K562 (cell line): ENCODE measurements at regions not wholly inside any gene's neighbourhood (a gene's known extent, or its start where the extent isn't known, plus 50 kb on each side); places are given as distances from the start of the nearest gene placed in this dataset.

Experiments used
- ATAC-seq: fragments of 200-7000 bp; cut with Tn5 transposase; 3 replicates; pipeline ENCODE4 v1.9.1; 2020; ENCODE audit warnings: moderate library complexity
- BruUV-seq: library from RNA; stranded (reverse); fragments of 400-500 nt; replicated peaks from 2 replicates; lab custom pipeline; 2021; lab: Mats Ljungman, UMichigan
- CTCF ChIA-PET: fragments of 300-600 bp; formaldehyde crosslinking; extraction: SDS; loops from one replicate; lab custom pipeline; 2021; ENCODE audit warnings: low intra/inter-chr PET ratio; lab: Yijun Ruan, JAX
- POLR2A ChIA-PET: fragments of 300-600, 350-650 bp; sonication (Branson Sonifier 250); formaldehyde crosslinking; extraction: SDS; loops from one replicate; lab custom pipeline; 2021; ENCODE audit warnings: antibody characterized with exemption, inconsistent platforms; lab: Yijun Ruan, JAX
- DNase-seq, 4 experiments: peaks; one replicate each; pipeline versions ENCODE4 v3.0.0 to v3.0.0-alpha.2; 2011 to 2018; ENCODE audit warnings: low spot score in 3 of 4, mixed read lengths in 3 of 4; ENCODE audit errors: extremely low read depth in 1 of 4
- FAIRE-seq: peaks from 2 replicates; lab custom pipeline; 2011; peaks lifted over from hg19 to GRCh38; lab: Jason Lieb, UNC
- H2AFZ ChIP-seq: 2 replicates; pipeline ENCODE4 v1.6.0; 2011; ENCODE audit warnings: low read depth, low read length, control low read depth, inconsistent platforms
- H3K27ac ChIP-seq: fragments of 200-600 bp; 3 replicates; pipeline ENCODE4 v1.8.0; 2011; ENCODE audit warnings: low read depth, mild to moderate bottlenecking, control low read depth, inconsistent platforms, low read length, moderate library complexity, mixed read lengths; ENCODE audit errors: extremely low read depth
- H3K27me3 ChIP-seq, 2 experiments: fragments of 300-600 bp in 1 of 2; 2 replicates in 1 of 2; 3 replicates in 1 of 2; pipeline versions ENCODE4 v1.6.0 to v1.8.0; 2011; ENCODE audit warnings: inconsistent platforms in 2 of 2, low read length in 2 of 2, mild to moderate bottlenecking in 1 of 2, mixed read lengths in 1 of 2, moderate library complexity in 1 of 2; ENCODE audit not compliant: control insufficient read depth in 2 of 2, insufficient read depth in 2 of 2
- H3K36me3 ChIP-seq: fragments of 300-600 bp; 3 replicates; pipeline ENCODE4 v1.8.0; 2011; ENCODE audit warnings: mild to moderate bottlenecking, low read length, inconsistent platforms; ENCODE audit not compliant: control insufficient read depth, insufficient read depth
- H3K4me1 ChIP-seq, 2 experiments: fragments of 200-600 bp in 1 of 2; replicated peaks in 1 of 2; 2 replicates in 1 of 2; 3 replicates in 1 of 2; pipeline versions ENCODE4 v1.5.1 to v1.8.0; 2011; ENCODE audit warnings: inconsistent platforms in 2 of 2, low read length in 2 of 2, mild to moderate bottlenecking in 1 of 2, mixed read lengths in 1 of 2, moderate library complexity in 1 of 2; ENCODE audit not compliant: control insufficient read depth in 2 of 2, insufficient read depth in 2 of 2
- H3K4me2 ChIP-seq: 2 replicates; pipeline ENCODE4 v1.6.1; 2011; ENCODE audit warnings: low read length, control low read depth, inconsistent platforms, mixed read lengths; ENCODE audit not compliant: insufficient read depth
- H3K4me3 ChIP-seq: fragments of 200-600 bp; sonication (generic), shearing (Covaris generic); 2 replicates; pipeline ENCODE4 v1.5.1; 2016; ENCODE audit warnings: control low read depth, inconsistent platforms
- H3K79me2 ChIP-seq: fragments of 200-600 bp; 3 replicates; pipeline ENCODE4 v1.8.0; 2011; ENCODE audit warnings: low read length, inconsistent platforms; ENCODE audit not compliant: control insufficient read depth, insufficient read depth
- H3K9ac ChIP-seq, 2 experiments: 2 replicates each; pipeline versions ENCODE4 v1.6.0 to v1.6.1; 2011; ENCODE audit warnings: low read depth in 2 of 2, low read length in 2 of 2, control low read depth in 1 of 2, inconsistent platforms in 1 of 2, mild to moderate bottlenecking in 1 of 2, mixed read lengths in 1 of 2; ENCODE audit not compliant: insufficient read depth in 1 of 2
- H3K9me1 ChIP-seq: one replicate; pipeline ENCODE4 v1.6.0; 2011; ENCODE audit warnings: inconsistent platforms, mild to moderate bottlenecking, low read length, moderate library complexity; ENCODE audit not compliant: control insufficient read depth, insufficient read depth
- H3K9me3 ChIP-seq: replicated peaks from 2 replicates; pipeline ENCODE4 v1.5.1; 2011; ENCODE audit warnings: low read depth, low read length, inconsistent platforms; ENCODE audit not compliant: control insufficient read depth, insufficient read depth
- H4K20me1 ChIP-seq: replicated peaks from 2 replicates; pipeline ENCODE4 v1.6.1; 2011; ENCODE audit warnings: low read length, inconsistent platforms, mixed read lengths; ENCODE audit not compliant: control insufficient read depth, insufficient read depth
- CREBBP ChIP-seq: IDR thresholded peaks from one replicate; pipeline ENCODE4 v1.6.1; 2012; ENCODE audit warnings: low read depth, mild to moderate bottlenecking, control low read depth, inconsistent platforms, low read length
- EP300 ChIP-seq: IDR thresholded peaks from 2 replicates; pipeline ENCODE4 v1.6.1; 2012; ENCODE audit warnings: low read length, improper control_type of control experiment
- HMG20B ChIP-seq: fragments of 250-450 bp; sonication (Bioruptor Pico); IDR thresholded peaks from 2 replicates; pipeline ENCODE4 v1.5.0; 2021; ENCODE audit warnings: mild to moderate bottlenecking
- HOXB6 ChIP-seq: fragments of 250-450 bp; sonication (Bioruptor Pico); IDR thresholded peaks from 2 replicates; pipeline ENCODE4 v1.5.1; 2022; ENCODE audit warnings: mild to moderate bottlenecking, borderline replicate concordance
- HSF4 ChIP-seq: fragments of 250-450 bp; sonication (Bioruptor Pico); IDR thresholded peaks from 2 replicates; pipeline ENCODE4 v2.1.2; 2022; ENCODE audit warnings: mild to moderate bottlenecking, moderate library complexity, borderline replicate concordance
- MAFK ChIP-seq: IDR thresholded peaks from 2 replicates; pipeline ENCODE4 v1.6.1; 2011; ENCODE audit warnings: low read length, improper control_type of control experiment
- NR3C1 ChIP-seq: sonication (generic); formaldehyde crosslinking; IDR thresholded peaks from 2 replicates; pipeline ENCODE4 v1.8.1; 2022; ENCODE audit warnings: missing genetic modification reagents
- POLR2H ChIP-seq: IDR thresholded peaks from 2 replicates; pipeline ENCODE4 v1.6.1; 2016; ENCODE audit warnings: missing genetic modification characterization, low read depth, mild to moderate bottlenecking, control low read depth, missing compliant biosample characterization, moderate library complexity
- RCOR1 ChIP-seq, 2 experiments: IDR thresholded peaks; 2 replicates each; pipeline ENCODE4 v1.6.1; 2012; ENCODE audit warnings: low read depth in 2 of 2, low read length in 2 of 2, borderline replicate concordance in 1 of 2, improper control_type of control experiment in 1 of 2
- TBL1XR1 ChIP-seq, 2 experiments: IDR thresholded peaks; 2 replicates each; pipeline ENCODE4 v1.6.1; 2012; ENCODE audit warnings: improper control_type of control experiment in 2 of 2, low read length in 2 of 2, mild to moderate bottlenecking in 1 of 2
- TEAD2 ChIP-seq: fragments of 450-650 bp; IDR thresholded peaks from 2 replicates; pipeline ENCODE4 v1.6.1; 2016; ENCODE audit warnings: missing genetic modification characterization, control low read depth, missing compliant biosample characterization
- ZNF174 ChIP-seq: fragments of 250-450 bp; sonication (Bioruptor Pico); IDR thresholded peaks from 2 replicates; pipeline ENCODE4 v1.4.0; 2020; ENCODE audit warnings: mild to moderate bottlenecking
- ZNF778 ChIP-seq: fragments of 450-650 bp; formaldehyde crosslinking; IDR thresholded peaks from 2 replicates; pipeline ENCODE4 v1.4.0; 2020; ENCODE audit warnings: mild to moderate bottlenecking, moderate library complexity
- WGBS: fragments of 100-300 bp; shearing (Covaris generic); methylation state at CpG from one replicate; pipeline ENCODE4 v1.1.6; 2016; ENCODE audit warnings: low coverage, mixed read lengths; ENCODE audit not compliant: insufficient coverage; ENCODE audit errors: missing lambda C conversion rate; 5-methylcytosine and 5-hydroxymethylcytosine counted together
- in situ Hi-C: fragments of 300-500 bp; cut with MboI; formaldehyde crosslinking; loops from 4 replicates; pipeline ENCODE4 v1.15.0; 2018; ENCODE audit warnings: inconsistent platforms, mixed read lengths
- intact Hi-C: fragments of 100-400 bp; cut with micrococcal nuclease; formaldehyde crosslinking; loops from 2 replicates; pipeline ENCODE4 v1.14.2; 2022
- TF ChIP-seq, protein P1 (sequence below): fragments of 250-450 bp; sonication (Bioruptor Pico); IDR thresholded peaks from 2 replicates; pipeline ENCODE4 v1.8.0; 2021; ENCODE audit warnings: mild to moderate bottlenecking, moderate library complexity
- TF ChIP-seq, protein P2 (sequence below): fragments of 450-650 bp; formaldehyde crosslinking; IDR thresholded peaks from 2 replicates; pipeline ENCODE4 v1.4.0; 2020; ENCODE audit warnings: mild to moderate bottlenecking
- TF ChIP-seq, protein P3 (sequence below): sonication (generic); formaldehyde crosslinking; IDR thresholded peaks from 2 replicates; pipeline ENCODE4 v1.8.1; 2022; ENCODE audit warnings: missing genetic modification reagents
- TF ChIP-seq, protein P4 (sequence below): fragments of 250-450 bp; sonication (Bioruptor Pico); IDR thresholded peaks from 2 replicates; pipeline ENCODE4 v1.5.0; 2021

DNA sequence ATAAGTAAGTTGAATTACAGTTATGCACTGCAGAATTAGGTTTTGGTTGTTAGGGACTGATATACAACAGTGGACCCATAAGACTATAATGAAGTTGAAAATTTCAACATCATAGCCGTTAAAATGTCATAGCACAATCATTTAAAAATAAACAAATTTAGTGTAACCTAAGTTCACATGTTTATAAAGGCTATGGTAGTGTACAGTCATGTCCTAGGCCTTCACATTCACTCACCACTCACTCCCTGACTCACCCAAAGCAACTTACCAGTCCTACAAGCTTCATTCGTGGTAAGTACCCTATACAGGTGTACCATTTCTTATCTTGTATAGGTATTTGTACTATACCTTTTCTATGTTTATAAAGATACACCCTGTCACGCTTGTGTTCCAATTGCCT is 113.7 kb downstream of the RAB11FIP2 start:
- no peak for TF ChIP-seq TEAD2 (tag)
- TF ChIP-seq HMG20B (CRISPR knock-in tag), result no peak
- TF ChIP-seq, protein P1, sequence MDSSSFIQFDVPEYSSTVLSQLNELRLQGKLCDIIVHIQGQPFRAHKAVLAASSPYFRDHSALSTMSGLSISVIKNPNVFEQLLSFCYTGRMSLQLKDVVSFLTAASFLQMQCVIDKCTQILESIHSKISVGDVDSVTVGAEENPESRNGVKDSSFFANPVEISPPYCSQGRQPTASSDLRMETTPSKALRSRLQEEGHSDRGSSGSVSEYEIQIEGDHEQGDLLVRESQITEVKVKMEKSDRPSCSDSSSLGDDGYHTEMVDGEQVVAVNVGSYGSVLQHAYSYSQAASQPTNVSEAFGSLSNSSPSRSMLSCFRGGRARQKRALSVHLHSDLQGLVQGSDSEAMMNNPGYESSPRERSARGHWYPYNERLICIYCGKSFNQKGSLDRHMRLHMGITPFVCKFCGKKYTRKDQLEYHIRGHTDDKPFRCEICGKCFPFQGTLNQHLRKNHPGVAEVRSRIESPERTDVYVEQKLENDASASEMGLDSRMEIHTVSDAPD (CRISPR knock-in tag), result no peak
- no peak for TF ChIP-seq ZNF174 (CRISPR knock-in tag)
- no peak for TF ChIP-seq MAFK
- TF ChIP-seq HOXB6, result no peak
- TF ChIP-seq, protein P2, sequence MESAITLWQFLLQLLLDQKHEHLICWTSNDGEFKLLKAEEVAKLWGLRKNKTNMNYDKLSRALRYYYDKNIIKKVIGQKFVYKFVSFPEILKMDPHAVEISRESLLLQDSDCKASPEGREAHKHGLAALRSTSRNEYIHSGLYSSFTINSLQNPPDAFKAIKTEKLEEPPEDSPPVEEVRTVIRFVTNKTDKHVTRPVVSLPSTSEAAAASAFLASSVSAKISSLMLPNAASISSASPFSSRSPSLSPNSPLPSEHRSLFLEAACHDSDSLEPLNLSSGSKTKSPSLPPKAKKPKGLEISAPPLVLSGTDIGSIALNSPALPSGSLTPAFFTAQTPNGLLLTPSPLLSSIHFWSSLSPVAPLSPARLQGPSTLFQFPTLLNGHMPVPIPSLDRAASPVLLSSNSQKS (CRISPR knock-in tag), result no peak
- TF ChIP-seq, protein P3, sequence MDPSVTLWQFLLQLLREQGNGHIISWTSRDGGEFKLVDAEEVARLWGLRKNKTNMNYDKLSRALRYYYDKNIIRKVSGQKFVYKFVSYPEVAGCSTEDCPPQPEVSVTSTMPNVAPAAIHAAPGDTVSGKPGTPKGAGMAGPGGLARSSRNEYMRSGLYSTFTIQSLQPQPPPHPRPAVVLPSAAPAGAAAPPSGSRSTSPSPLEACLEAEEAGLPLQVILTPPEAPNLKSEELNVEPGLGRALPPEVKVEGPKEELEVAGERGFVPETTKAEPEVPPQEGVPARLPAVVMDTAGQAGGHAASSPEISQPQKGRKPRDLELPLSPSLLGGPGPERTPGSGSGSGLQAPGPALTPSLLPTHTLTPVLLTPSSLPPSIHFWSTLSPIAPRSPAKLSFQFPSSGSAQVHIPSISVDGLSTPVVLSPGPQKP (CRISPR knock-in tag), result no peak
- TF ChIP-seq NR3C1 (CRISPR knock-in tag), result no peak
- TF ChIP-seq HSF4 (CRISPR knock-in tag), result no peak
- TF ChIP-seq RCOR1 (IDR thresholded peaks at IDR 0.05; ENCODE audit: borderline replicate concordance in 1 of 2, low read depth in 2 of 2, low read length in 2 of 2), result no peak
- no peak for TF ChIP-seq CREBBP
- TF ChIP-seq EP300, result no peak
- no peak for TF ChIP-seq TBL1XR1 (IDR thresholded peaks at IDR 0.05; ENCODE audit: low read length in 2 of 2)
- TF ChIP-seq, protein P4, sequence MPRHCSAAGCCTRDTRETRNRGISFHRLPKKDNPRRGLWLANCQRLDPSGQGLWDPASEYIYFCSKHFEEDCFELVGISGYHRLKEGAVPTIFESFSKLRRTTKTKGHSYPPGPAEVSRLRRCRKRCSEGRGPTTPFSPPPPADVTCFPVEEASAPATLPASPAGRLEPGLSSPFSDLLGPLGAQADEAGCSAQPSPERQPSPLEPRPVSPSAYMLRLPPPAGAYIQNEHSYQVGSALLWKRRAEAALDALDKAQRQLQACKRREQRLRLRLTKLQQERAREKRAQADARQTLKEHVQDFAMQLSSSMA (CRISPR knock-in tag), result no peak
- no peak for TF ChIP-seq ZNF778
- TF ChIP-seq POLR2H (tag), result no peak
- TF ChIP-seq, all 486 proteins: peak for 0
- Histone ChIP-seq H3K9ac (no peak overlapping the region), H3K9me3 (no peaks in the 10 kb centered on the region), H3K27me3 (peaks cover 0 to 9% of the 10 kb centered on the region in 2 experiments; a peak in 2 of 5 replicates), H3K4me2 (no peak overlapping the region), H3K27ac (no peak overlapping the region), H3K79me2 (no peaks in the 10 kb centered on the region), H3K9me1 (no peaks in the 10 kb centered on the region), H3K4me1 (no peaks in the 10 kb centered on the region), H3K4me3 (no peak overlapping the region), H2AFZ (no peak overlapping the region), H3K36me3 (no peaks in the 10 kb centered on the region), H4K20me1 (no peaks in the 10 kb centered on the region)
- ATAC-seq (no peak), DNase-seq (no peak), FAIRE-seq (no peak)
- WGBS, result 9% methylated on average over 3 of the region's 3 CpGs
- POLR2A ChIA-PET, result no interaction called here
- CTCF ChIA-PET, result no interaction called here
- in situ Hi-C loops, result no loop called here
- no TSS peak for BruUV-seq
- intact Hi-C loops, result no loop called here
